SK-N-MC (cell line): ENCODE measurements at regions not wholly inside any gene's neighbourhood (a gene's known extent, or its start where the extent isn't known, plus 50 kb on each side); places are given as distances from the start of the nearest gene placed in this dataset.

Experiments
- DNase-seq: peaks from one replicate; pipeline ENCODE4 v3.0.0-alpha.2; 2011; ENCODE audit warnings: low read depth, low spot score
- H3K27ac ChIP-seq: fragments of 200-600 bp; sonication (generic); 2 replicates; pipeline ENCODE4 v1.5.1; 2016; ENCODE audit warnings: mixed run types
- H3K36me3 ChIP-seq: fragments of 200-600 bp; sonication (generic); 2 replicates; pipeline ENCODE4 v1.6.1; 2017; ENCODE audit warnings: antibody characterized with exemption, low read length, mixed read lengths; ENCODE audit not compliant: insufficient read depth
- H3K4me3 ChIP-seq: fragments of 200-600 bp; sonication (generic); 2 replicates; pipeline ENCODE4 v1.5.1; 2016
- H3K9ac ChIP-seq: fragments of 200-600 bp; sonication (generic); 2 replicates; pipeline ENCODE4 v1.8.0; 2017; ENCODE audit warnings: mixed run types, mixed read lengths; ENCODE audit not compliant: insufficient read length
- H3K9me3 ChIP-seq: fragments of 200-600 bp; sonication (generic); 2 replicates; pipeline ENCODE4 v1.6.1; 2017; ENCODE audit warnings: low read depth, mild to moderate bottlenecking, antibody characterized with exemption, low read length, moderate library complexity, mixed read lengths
- EZH2 ChIP-seq: fragments of 200-600 bp; sonication (generic); IDR thresholded peaks from one replicate; pipeline ENCODE4 v1.6.1; 2017; ENCODE audit warnings: antibody characterized with exemption
- FOXP2 ChIP-seq: optimal IDR thresholded peaks from 2 replicates; pipeline ENCODE3; 2011; ENCODE audit warnings: mild to moderate bottlenecking, moderate library complexity; ENCODE audit not compliant: insufficient read depth; ENCODE audit errors: extremely low read length, control extremely low read depth
- POLR2AphosphoS5 ChIP-seq: IDR thresholded peaks from 2 replicates; pipeline ENCODE4 v1.6.1; 2012; ENCODE audit warnings: mild to moderate bottlenecking, low read depth, low read length, borderline replicate concordance

DNA sequence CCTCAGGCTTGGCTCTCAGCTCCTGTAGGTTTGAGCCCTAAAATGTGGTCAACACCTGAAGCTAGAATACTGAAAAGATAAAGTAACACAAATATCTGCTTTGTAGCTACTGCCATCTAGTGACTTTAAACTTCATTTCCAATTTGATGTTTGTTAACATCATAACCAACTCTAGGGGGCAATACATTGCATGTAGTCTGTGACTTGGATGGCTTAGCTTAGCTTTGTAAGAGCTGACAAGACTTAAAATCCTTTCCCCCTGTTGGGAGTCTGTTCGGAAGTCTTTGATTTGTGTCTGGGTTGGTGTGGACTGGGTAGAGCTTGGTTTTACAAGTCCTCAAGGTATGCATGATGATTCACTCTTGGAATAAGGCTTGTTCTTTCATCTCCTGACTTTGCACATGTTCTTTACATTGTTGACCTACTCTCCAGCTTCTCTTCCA, 51.7 kb downstream of the SCN11A start:
- Histone ChIP-seq H3K27ac (no peak overlapping the region), H3K9me3 (no peaks in the 10 kb centered on the region), H3K9ac (no peak overlapping the region), H3K36me3 (no peaks in the 10 kb centered on the region), H3K4me3 (no peak overlapping the region)
- peak; percentile 12 for DNase-seq
- TF ChIP-seq POLR2AphosphoS5: no peak
- no peak for TF ChIP-seq EZH2
- no peak for TF ChIP-seq FOXP2

DNA sequence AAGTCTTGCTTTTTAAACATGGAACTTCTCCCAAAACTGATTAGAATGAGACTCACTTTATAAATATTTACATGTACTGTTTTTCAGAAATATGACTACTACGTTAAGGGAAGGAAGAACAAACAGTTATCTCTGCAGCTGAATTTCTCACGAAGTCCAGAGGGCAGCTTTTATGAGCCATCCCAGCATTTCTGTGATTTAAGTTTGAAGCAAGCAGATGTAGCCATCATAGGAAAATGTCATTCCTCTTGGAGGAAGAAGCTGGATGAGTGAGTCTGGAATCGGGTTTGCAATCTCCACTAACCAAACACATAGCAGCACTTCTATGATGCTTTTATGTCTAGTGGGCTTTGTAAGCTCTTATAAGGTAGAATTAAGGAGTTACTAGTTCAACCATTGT, 53.7 kb downstream of the SCN11A start:
- no peak for TF ChIP-seq POLR2AphosphoS5
- TF ChIP-seq EZH2: no peak
- TF ChIP-seq FOXP2: no peak
- no peak overlapping the region for H3K4me3 ChIP-seq
- H3K36me3 ChIP-seq: no peaks in the 10 kb centered on the region
- H3K9ac ChIP-seq: no peak overlapping the region
- H3K27ac ChIP-seq: no peak overlapping the region
- no peaks in the 10 kb centered on the region for H3K9me3 ChIP-seq
- no peak for DNase-seq

DNA sequence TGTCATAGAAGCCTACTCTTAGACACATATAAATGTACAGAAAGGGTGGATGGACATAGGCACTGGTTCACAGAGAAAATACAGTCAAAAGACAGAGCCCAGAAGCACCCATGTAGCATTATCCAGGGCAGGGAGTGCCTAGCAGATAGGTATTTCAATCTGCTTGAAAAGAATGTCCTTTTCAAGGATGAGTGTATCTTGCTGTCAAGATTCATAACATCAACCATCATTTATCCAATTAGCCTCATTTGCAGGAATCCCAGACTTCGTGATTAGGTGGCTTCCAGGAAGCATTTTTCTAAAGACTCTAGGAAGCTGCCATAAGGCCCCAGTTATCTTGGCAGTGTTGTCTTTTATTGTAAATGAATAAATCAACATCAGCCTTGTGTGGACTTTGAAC, 55.6 kb downstream of the SCN11A start:
- no peak overlapping the region for H3K4me3 ChIP-seq
- H3K27ac ChIP-seq: no peak overlapping the region
- H3K36me3 ChIP-seq: no peaks in the 10 kb centered on the region
- TF ChIP-seq EZH2: no peak
- TF ChIP-seq POLR2AphosphoS5: no peak
- no peak for TF ChIP-seq FOXP2
- no peaks in the 10 kb centered on the region for H3K9me3 ChIP-seq
- H3K9ac ChIP-seq: no peak overlapping the region
- DNase-seq: no peak

DNA sequence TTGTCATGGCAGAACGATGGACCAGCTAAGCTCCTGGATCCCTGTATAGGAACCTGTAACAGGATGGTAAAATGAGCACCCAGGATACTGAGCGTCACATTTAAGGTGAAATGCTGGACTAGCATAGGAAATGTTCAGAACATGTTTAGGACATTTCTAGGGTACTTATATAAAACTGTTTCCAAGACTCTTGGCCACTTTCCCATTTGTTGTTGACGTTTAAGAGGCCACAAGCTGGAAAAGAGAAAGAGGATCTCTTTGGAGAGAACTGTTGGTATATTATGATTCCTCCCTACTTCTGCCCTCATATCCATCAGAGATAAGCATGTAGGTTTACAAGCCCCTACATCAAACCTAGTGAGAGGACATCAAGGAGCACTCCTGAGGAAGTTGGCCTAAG, 57.5 kb downstream of the SCN11A start:
- H3K9ac ChIP-seq: no peak overlapping the region
- no peak for DNase-seq
- no peak overlapping the region for H3K4me3 ChIP-seq
- TF ChIP-seq POLR2AphosphoS5 (no peak), FOXP2 (no peak), EZH2 (no peak)
- H3K27ac ChIP-seq: no peak overlapping the region
- H3K9me3 ChIP-seq: no peaks in the 10 kb centered on the region
- H3K36me3 ChIP-seq: no peaks in the 10 kb centered on the region

DNA sequence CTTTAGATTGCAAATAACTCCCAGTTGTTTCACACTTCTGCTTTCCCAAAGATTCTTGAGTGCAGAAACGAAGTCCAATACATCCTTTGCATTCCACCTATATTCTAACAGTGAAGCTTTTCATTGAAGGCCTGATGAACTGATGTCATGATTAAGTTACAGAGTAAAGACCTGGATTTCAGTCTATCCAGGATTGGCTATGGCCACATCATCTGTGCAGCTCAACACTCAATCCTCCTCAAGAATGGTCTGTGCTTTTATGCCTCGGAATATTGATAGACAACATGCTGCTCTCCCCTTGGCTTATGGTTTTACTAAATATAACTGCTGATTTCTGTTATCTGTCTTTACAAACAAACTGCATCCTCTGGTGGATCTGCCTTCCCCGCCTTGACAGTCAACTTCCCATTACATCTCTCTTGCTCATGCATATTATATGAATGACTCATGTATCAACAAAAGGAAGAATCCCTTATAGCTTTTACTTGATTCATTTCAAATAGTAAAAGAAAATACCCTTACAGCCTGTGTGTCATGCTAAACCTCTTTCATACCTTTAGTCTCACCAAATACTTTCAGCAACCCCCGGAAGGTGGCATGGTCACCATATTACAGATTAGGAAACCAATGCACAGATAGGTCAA, 59.5 kb downstream of the SCN11A start:
- no peaks in the 10 kb centered on the region for H3K36me3 ChIP-seq
- H3K27ac ChIP-seq: no peak overlapping the region
- H3K9ac ChIP-seq: no peak overlapping the region
- no peak overlapping the region for H3K4me3 ChIP-seq
- no peak for DNase-seq
- no peaks in the 10 kb centered on the region for H3K9me3 ChIP-seq
- TF ChIP-seq POLR2AphosphoS5 (no peak), EZH2 (no peak), FOXP2 (no peak)

DNA sequence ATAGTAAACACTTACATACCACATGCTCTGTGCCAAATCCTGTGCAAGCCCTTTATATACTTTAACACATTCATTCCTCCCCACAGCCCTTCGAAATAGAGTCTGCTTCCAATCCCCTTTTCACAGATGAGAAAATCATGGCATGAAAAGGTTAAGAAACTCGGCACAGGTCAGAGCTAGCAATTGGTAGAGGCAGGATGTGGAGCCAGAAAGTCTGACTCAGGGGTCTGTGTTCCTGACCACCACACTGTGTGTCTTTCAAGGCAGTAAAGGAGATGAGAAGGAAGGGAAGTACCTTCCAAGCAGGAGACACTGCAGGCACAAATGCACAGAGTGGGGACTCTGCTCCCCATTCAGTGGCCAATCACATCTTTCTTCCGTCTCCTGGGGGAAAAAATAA, 61.1 kb downstream of the SCN11A start:
- H3K4me3 ChIP-seq: no peak overlapping the region
- H3K9ac ChIP-seq: no peak overlapping the region
- no peak for TF ChIP-seq EZH2
- no peak for TF ChIP-seq POLR2AphosphoS5
- H3K9me3 ChIP-seq: no peaks in the 10 kb centered on the region
- H3K36me3 ChIP-seq: no peaks in the 10 kb centered on the region
- no peak for DNase-seq
- H3K27ac ChIP-seq: no peak overlapping the region

DNA sequence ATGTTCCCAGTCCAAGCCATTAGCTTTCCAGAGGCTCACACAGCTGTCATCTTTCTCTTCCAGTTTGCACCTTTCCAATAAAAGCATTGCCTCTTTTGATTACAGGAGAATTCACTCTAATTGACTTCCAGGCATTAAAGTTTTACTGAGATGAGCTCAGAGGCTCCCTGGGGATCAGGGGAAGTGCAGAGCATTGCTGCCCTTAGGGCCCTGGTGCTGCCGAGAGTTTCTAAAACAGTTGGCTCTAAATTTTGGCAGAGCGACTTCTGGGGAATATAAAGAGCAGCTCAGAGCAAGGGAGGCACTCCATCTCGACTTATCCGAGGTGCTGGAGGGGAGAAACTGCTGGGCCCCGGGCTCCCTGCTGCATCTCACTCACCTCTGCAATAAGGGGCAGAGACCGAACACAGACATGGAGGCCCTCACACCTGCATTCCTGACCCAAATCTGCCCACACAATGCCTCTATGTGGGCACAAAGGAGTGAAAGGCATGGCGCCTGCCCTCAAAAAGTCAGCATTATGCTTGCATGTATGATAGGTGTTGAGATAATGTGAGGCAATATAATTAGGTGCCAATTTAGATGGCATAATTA, 61.7 kb downstream of the SCN11A start:
- no peaks in the 10 kb centered on the region for H3K9me3 ChIP-seq
- no peak overlapping the region for H3K9ac ChIP-seq
- no peak for DNase-seq
- H3K4me3 ChIP-seq: no peak overlapping the region
- H3K27ac ChIP-seq: no peak overlapping the region
- no peaks in the 10 kb centered on the region for H3K36me3 ChIP-seq
- TF ChIP-seq FOXP2 (no peak), POLR2AphosphoS5 (no peak), EZH2 (no peak)

DNA sequence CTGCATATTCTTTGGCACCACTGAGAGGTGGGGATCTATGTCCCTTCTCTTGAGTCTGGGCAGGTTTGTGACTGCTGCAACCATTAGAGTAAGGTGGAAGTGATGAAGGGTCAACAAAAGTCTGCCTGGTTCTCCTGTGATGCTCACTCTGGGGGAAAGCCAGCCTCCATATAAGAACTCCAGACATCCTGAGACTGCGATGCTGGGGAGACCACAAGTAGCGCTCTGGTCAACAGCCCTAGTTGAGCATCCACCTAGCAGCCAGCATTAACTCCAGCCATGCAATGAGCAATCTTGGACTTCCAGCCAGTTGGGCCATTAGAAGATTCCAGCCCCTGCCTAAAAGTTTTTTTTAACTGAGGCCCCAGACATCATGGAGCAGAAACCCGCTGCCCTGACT, 62.8 kb downstream of the SCN11A start:
- Histone ChIP-seq H3K9ac (no peak overlapping the region), H3K27ac (no peak overlapping the region), H3K36me3 (no peaks in the 10 kb centered on the region), H3K9me3 (no peaks in the 10 kb centered on the region), H3K4me3 (no peak overlapping the region)
- no peak for TF ChIP-seq POLR2AphosphoS5
- no peak for TF ChIP-seq FOXP2
- no peak for TF ChIP-seq EZH2
- DNase-seq: no peak

DNA sequence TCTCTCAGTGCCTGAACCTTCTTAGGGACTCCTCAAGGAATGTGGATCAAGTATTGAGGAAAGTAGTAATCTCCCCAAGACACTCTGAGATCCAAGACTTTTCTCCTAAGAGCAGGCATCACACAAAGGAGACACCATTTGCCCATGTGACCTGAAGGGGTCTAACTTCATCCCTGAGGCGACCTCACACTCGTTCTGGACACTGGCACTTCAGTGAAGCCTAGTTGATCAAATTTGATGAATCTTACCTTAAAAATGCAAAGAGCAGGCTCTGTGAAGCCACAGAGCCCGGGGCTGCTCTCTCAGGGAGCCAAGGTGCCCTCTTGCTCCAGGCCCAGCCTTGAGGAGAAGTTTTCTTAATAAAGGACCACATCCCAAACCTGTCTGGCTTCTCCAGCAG, 64.3 kb downstream of the SCN11A start:
- no peak overlapping the region for H3K4me3 ChIP-seq
- no peak overlapping the region for H3K27ac ChIP-seq
- H3K9me3 ChIP-seq: no peaks in the 10 kb centered on the region
- no peaks in the 10 kb centered on the region for H3K36me3 ChIP-seq
- TF ChIP-seq POLR2AphosphoS5: no peak
- TF ChIP-seq EZH2: no peak
- H3K9ac ChIP-seq: no peak overlapping the region
- DNase-seq: no peak
